GM12891 (cell line): ENCODE measurements at regions not wholly inside any gene's neighbourhood (a gene's known extent, or its start where the extent isn't known, plus 50 kb on each side); places are given as distances from the start of the nearest gene placed in this dataset.
"Not testable (repeated sequence)": the region's sequence is repeated elsewhere in the genome, so short reads cannot be mapped to it uniquely, and the experiment has no call there.

ENCODE experiments used
- DNase-seq: peaks from one replicate; pipeline ENCODE4 v3.0.0; 2011; ENCODE audit warnings: low spot score; ENCODE audit not compliant: insufficient read length
- FAIRE-seq: peaks from 2 replicates; lab custom pipeline; 2011; peaks lifted over from hg19 to GRCh38; lab: Jason Lieb, UNC
- PAX5 ChIP-seq: IDR thresholded peaks from 2 replicates; pipeline ENCODE4 v1.6.1; 2011; ENCODE audit warnings: low read length, moderate library complexity, mild to moderate bottlenecking; ENCODE audit not compliant: insufficient read depth, severe bottlenecking
- POLR2A ChIP-seq: IDR thresholded peaks from 2 replicates; pipeline ENCODE4 v1.6.1; 2011; ENCODE audit warnings: low read depth, low read length, control low read depth
- POLR2AphosphoS5 ChIP-seq: IDR thresholded peaks from 2 replicates; pipeline ENCODE4 v1.6.1; 2011; ENCODE audit warnings: low read depth, low read length, control low read depth
- POU2F2 ChIP-seq: IDR thresholded peaks from 2 replicates; pipeline ENCODE4 v1.6.1; 2011; ENCODE audit warnings: low read depth, mild to moderate bottlenecking, control low read depth, low read length, moderate library complexity
- SPI1 ChIP-seq: IDR thresholded peaks from 2 replicates; pipeline ENCODE4 v1.6.1; 2011; ENCODE audit warnings: low read depth, low read length, control low read depth
- TAF1 ChIP-seq: IDR thresholded peaks from 2 replicates; pipeline ENCODE4 v1.6.1; 2011; ENCODE audit warnings: low read depth, low read length, control low read depth

DNA sequence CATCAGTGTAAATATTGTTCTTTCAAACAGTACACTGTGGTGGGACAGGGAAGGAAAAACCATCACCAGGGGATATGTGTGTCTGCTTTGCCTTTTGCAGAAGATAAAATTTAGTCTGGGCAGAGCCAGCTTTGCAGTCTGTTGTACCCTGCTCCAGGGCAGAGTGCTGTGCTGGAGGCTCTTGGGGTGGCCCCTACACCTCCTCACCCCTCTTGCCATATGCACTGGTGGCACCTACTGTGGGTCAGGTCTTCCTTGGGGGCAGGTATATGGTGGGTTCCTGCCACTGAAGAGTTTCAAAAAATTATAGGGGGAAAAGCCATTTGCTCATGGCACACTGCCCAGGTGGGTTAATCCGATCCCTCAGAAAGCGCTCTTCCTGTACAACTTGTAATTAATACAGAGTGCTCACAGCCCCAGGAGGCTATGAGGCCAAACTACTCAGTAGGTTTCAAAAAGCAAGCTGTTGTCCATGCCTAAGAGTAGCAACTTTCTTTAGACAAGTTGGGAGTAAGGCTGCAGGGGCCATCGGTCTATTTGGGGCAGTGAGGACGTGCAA lies 112.7 kb upstream of the BMPER start:
- FAIRE-seq (no peak), DNase-seq (no peak)
- TF ChIP-seq SPI1 = no peak
- TF ChIP-seq POLR2AphosphoS5 = no peak
- no peak for TF ChIP-seq POLR2A
- TF ChIP-seq POU2F2 = no peak
- TF ChIP-seq PAX5 = no peak
- no peak for TF ChIP-seq TAF1

DNA sequence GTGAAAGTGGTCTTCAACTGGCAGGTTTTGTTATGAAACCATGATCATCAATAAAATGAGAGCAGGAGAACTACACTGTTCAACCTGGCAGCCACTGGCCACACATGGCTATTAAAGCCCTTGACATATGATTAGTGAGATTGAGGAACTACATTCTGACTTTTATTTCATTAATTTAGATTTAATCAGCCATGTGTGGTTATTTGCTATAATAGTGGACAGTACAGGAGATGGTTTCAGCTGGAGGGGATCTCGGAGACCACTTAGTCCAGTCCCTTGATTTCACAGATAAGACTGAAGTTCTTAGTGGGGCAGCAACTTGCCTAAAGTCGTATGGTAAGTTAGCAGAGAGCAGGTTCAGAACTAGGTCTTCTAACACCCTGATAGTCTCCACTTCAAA lies 111.7 kb upstream of the BMPER start:
- FAIRE-seq = no peak
- TF ChIP-seq POLR2A = no peak
- no peak for TF ChIP-seq POLR2AphosphoS5
- no peak for DNase-seq

DNA sequence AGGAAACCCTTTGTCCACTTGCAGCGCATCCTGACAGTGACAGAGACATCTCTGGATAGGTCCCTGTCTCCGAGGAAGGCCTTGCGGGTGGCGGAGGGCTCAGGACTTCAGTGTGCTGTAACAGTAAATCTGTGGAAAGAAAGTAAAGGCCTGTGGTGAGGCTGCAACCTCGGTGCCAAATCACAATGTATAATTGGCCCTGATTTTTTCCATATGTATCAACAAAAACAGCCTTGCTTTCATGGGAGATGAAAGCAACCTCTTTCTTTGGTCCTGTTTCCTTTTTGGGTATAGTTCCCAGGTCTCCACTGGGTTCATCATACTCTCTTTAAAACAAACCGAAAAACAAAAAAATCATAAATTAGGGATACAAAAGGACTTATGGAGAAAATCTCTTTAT lies 110.9 kb upstream of the BMPER start:
- FAIRE-seq (no peak), DNase-seq (no peak)
- TF ChIP-seq POLR2A (no peak), TAF1 (no peak), PAX5 (no peak), SPI1 (no peak), POLR2AphosphoS5 (no peak), POU2F2 (no peak)

DNA sequence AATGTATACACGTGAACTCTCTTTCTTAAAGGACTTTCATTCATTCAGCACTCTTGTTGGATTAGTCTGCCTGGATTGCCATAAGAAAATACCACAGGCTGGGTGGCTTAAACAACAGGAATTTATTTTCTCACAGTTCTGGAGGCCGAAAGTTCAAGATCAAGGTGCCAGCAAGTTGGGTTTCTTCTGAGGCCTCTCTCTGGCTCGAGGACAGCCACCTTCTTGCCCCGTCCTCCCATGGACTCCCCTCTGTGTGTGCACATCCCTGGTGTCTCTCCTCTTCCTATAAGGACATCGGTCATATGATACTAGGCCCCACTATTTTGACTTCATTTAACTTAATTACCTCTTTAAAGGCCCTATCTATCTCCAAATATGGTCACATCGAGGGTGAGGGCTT lies 110.4 kb upstream of the BMPER start:
- no peak for TF ChIP-seq PAX5
- no peak for TF ChIP-seq POLR2AphosphoS5
- no peak for TF ChIP-seq POLR2A
- no peak for TF ChIP-seq POU2F2
- TF ChIP-seq TAF1 = no peak
- TF ChIP-seq SPI1 = no peak
- FAIRE-seq (no peak), DNase-seq (no peak)

DNA sequence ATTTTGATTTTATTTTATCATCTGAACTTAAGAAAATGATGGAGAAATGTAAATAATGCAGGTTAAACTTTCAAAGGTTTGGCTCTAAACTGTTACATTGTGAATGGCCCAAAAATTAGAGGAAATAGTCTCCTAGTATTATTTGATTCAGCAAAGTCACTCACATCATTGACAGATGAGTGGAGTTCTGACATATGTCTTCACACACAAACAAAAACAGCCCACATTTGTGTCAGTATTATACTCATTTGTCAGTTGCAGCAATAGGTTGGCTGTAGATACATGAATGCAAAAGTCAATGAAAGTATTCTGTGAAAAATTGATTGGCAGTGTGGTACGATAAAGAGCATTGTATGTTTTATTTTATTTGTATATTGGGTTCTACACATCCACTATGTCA lies 108.8 kb upstream of the BMPER start:
- FAIRE-seq = no peak
- TF ChIP-seq PAX5 (no peak), POU2F2 (no peak), POLR2A (no peak), SPI1 (no peak), POLR2AphosphoS5 (no peak), TAF1 (no peak)
- DNase-seq = no peak

DNA sequence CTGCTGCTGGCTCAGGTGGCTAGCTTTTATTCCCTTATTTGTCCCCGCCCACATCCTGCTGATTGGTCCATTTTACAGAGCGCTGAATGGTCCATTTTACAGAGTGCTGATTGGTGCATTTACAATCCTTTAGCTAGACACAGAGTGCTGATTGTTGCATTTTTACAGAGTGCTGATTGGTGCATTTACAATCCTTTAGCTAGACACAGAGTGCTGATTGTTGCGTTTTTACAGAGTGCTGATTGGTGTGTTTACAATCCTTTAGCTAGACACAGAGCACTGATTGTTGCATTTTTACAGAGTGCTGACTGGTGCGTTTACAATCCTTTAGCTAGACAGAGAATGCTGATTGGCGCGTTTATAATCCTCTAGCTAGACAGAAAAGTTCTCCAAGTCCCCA lies 107.8 kb upstream of the BMPER start:
- FAIRE-seq, DNase-seq: not testable (repeated sequence)

DNA sequence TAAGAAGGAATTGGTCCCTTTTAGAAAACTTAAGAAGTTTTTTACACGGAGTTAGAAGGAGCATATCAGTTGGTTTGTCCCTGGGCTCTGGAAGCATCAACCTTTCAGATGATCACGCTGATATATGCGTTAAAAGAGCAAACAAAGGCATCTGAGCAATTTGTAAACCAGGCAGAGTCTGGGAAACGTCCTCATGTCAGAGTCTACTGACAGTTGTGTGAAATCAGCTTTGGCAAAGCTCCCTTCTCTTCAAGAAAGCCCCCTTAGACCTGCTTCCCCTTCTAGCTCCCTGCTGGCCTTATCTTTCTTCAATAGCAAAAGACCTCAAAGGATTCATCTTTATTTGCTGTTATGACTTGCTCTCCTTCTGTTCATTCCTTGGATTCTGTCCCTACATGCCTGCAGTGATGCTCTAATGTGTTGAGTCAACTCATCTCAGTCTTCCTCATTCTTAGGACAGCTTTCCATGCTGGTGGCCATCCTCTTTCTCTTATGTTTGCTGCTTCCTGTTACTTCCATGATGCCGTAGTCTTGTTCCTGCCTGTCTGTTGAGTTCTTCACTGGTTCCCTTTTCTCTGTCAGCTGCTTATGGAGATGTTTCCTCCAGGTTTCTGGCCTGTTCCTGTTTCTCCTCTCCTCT lies 106.5 kb upstream of the BMPER start:
- FAIRE-seq (no peak), DNase-seq (no peak)
- TF ChIP-seq PAX5 (no peak), SPI1 (no peak), TAF1 (no peak), POLR2AphosphoS5 (no peak), POLR2A (no peak), POU2F2 (no peak)

DNA sequence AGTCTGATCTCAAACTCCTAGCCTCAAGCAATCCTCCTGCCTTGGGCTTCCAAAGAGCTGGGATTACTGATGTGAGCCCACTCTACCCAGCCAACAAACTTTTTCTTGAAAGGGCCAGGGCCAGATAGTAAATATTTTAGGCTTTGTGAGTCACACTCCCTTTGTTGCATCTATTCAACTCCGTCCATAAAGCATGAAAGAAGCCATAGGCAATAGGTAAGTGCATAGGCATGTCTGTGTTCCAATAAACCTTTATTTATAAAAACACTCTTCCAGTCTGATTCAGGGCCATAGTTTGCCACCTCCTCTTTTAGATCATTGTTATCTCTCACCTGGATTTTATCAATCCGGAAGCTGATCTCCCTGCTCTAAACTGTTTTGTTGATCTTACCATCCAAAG lies 105.6 kb upstream of the BMPER start:
- FAIRE-seq (no peak), DNase-seq (no peak)
- no peak for TF ChIP-seq POLR2AphosphoS5
- TF ChIP-seq POLR2A = no peak
- TF ChIP-seq TAF1 = no peak
- TF ChIP-seq PAX5 = no peak
- TF ChIP-seq SPI1 = no peak
- TF ChIP-seq POU2F2 = no peak

DNA sequence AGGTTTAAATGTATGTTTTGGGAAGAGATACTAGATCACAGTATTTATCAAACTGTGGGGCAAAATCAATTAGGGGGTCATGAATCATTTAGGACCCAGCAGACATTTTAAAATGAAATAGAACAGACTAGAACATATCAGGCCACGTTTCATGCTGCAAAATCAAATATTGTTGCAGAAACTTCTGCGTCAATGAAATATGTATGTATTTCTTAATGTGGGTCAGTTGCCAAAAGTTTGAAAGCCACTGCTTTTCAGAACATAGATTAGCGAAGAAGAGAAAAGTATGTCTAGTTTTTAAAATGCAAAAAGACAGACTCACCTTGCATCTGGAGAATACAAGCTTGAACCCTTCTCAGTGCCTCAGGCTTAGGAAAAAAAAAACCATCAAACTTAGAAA lies 102.7 kb upstream of the BMPER start:
- TF ChIP-seq SPI1 = no peak
- no peak for TF ChIP-seq POU2F2
- TF ChIP-seq TAF1 = no peak
- TF ChIP-seq POLR2AphosphoS5 = no peak
- TF ChIP-seq POLR2A = no peak
- no peak for TF ChIP-seq PAX5
- FAIRE-seq = no peak
- DNase-seq = no peak

DNA sequence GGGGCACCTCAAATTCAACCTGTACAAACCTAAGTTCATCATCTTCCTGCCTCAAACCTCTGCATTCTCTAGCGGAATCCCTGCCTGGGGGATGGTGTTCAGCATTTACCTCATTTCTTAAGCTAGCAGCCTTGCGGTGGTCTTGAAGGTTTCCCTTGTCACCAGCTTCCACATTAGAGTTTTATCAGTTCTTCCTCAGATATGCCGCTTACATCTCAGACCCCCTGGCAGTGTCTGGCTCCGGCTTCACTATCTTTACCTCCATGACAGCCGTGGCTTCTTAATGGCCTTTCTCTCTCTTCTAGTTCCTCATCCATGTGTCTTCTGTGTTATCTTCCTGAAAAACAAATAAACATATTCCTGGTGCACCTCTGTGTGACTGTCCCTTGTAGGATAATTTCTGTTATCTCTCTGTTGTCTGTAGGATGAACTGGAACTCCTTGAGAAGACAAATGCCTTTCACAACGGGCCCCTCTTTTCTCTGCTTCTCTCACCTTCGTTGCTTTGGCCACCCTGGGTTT lies 101.1 kb upstream of the BMPER start:
- TF ChIP-seq POLR2AphosphoS5 (no peak), TAF1 (no peak), SPI1 (no peak), PAX5 (no peak), POU2F2 (no peak), POLR2A (no peak)
- FAIRE-seq = no peak
- no peak for DNase-seq

DNA sequence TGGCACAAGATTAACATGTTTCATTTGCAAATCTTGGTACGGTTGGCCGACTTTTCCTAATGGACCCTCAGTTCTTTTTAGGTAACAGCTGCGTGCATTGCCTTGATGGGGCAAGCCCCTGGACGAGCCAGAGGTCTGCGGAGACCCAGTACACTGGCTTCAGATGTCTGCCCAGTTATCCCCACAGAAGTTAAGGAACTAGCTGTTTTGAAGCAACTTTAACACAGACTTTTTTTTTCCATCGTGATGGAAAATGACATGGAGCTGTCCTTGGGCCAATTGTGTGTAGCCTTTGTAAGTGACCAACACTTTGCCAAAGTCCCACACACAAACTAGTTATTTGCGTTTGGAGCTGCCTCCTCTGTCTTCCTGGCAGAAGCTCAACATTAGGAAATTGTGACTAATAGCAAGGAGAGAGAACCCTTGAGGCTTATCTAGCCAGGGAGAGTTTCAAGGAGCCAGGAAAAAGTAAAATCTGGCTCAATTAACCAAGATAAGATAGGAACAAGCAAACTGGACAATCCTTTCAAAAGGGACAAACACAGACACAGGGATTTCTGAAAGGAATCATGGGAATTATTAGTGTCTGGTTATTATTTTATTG lies 99.6 kb upstream of the BMPER start:
- DNase-seq (no peak), FAIRE-seq (no peak)
- TF ChIP-seq POLR2A = no peak
- no peak for TF ChIP-seq PAX5
- no peak for TF ChIP-seq SPI1
- no peak for TF ChIP-seq POU2F2
- no peak for TF ChIP-seq TAF1
- no peak for TF ChIP-seq POLR2AphosphoS5
